ENCODE measurements at regions not wholly inside any gene's neighbourhood (a gene's known extent, or its start where the extent isn't known, plus 50 kb on each side); places are given as distances from the start of the nearest gene placed in this dataset.

- TF ChIP-seq CTCF (IDR thresholded peaks at IDR 0.05) (no peak), POLR2A (IDR thresholded peaks at IDR 0.05) (no peak)
Observed at GRCh38 chr14:65945327-65945726, 532.8 kb downstream of the FUT8 start.

All from thyroid gland (tissue), 4 donors.